DND-41 (cell line): ENCODE measurements at regions not wholly inside any gene's neighbourhood (a gene's known extent, or its start where the extent isn't known, plus 50 kb on each side); places are given as distances from the start of the nearest gene placed in this dataset.

Experiments used
- ATAC-seq: fragments of 200-7000 bp; cut with Tn5 transposase; 3 replicates; pipeline ENCODE4 v1.9.1; 2021; ENCODE audit warnings: low read depth; ENCODE audit not compliant: insufficient read depth
- DNase-seq: peaks from one replicate; pipeline ENCODE4 v3.0.0-alpha.2; 2020
- H2AFZ ChIP-seq: 2 replicates; pipeline ENCODE4 v1.6.0; 2012; ENCODE audit warnings: low read depth, low read length
- H3K27ac ChIP-seq: 2 replicates; pipeline ENCODE4 v1.5.1; 2012; ENCODE audit warnings: low read length, inconsistent platforms
- H3K27me3 ChIP-seq: fragments of 200-600 bp; sonication (generic); 2 replicates; pipeline ENCODE4 v1.6.0; 2012; ENCODE audit warnings: low read length, mild to moderate bottlenecking, inconsistent platforms; ENCODE audit not compliant: insufficient read depth, poor library complexity
- H3K36me3 ChIP-seq: 2 replicates; pipeline ENCODE4 v1.5.1; 2012; ENCODE audit warnings: low read length, inconsistent platforms; ENCODE audit not compliant: insufficient read depth
- H3K4me1 ChIP-seq: 2 replicates; pipeline ENCODE4 v1.5.1; 2012; ENCODE audit warnings: mild to moderate bottlenecking, low read length; ENCODE audit not compliant: insufficient read depth
- H3K4me2 ChIP-seq: 2 replicates; pipeline ENCODE4 v1.6.0; 2012; ENCODE audit warnings: mild to moderate bottlenecking, moderate library complexity, low read length, inconsistent platforms; ENCODE audit not compliant: insufficient read depth
- H3K4me3 ChIP-seq, 2 experiments: fragments of 200-600 bp in 1 of 2; shearing (Covaris generic) in 1 of 2; 2 replicates each; pipeline ENCODE4 v1.5.1; 2012 to 2016; ENCODE audit warnings: inconsistent platforms in 2 of 2, low read length in 2 of 2, mild to moderate bottlenecking in 2 of 2, low read depth in 1 of 2, moderate library complexity in 1 of 2
- H3K79me2 ChIP-seq: 2 replicates; pipeline ENCODE4 v1.6.0; 2012; ENCODE audit warnings: low read length, inconsistent platforms; ENCODE audit not compliant: insufficient read depth
- H3K9ac ChIP-seq: 2 replicates; pipeline ENCODE4 v1.6.0; 2012; ENCODE audit warnings: low read depth, mild to moderate bottlenecking, inconsistent platforms, low read length, moderate library complexity
- H3K9me3 ChIP-seq: 2 replicates; pipeline ENCODE4 v1.5.1; 2012; ENCODE audit warnings: low read length, moderate library complexity, mild to moderate bottlenecking, inconsistent platforms; ENCODE audit not compliant: insufficient read depth, severe bottlenecking
- H4K20me1 ChIP-seq: 2 replicates; pipeline ENCODE4 v1.6.0; 2012; ENCODE audit warnings: low read length; ENCODE audit not compliant: insufficient read depth
- EZH2 ChIP-seq: IDR thresholded peaks from 3 replicates; pipeline ENCODE4 v1.6.1; 2012; ENCODE audit warnings: borderline replicate concordance, low read depth, mild to moderate bottlenecking, moderate library complexity, low read length, inconsistent platforms; ENCODE audit not compliant: severe bottlenecking
- TF ChIP-seq, protein P1 (sequence below): IDR thresholded peaks from 2 replicates; pipeline ENCODE4 v1.5.1; 2012; ENCODE audit warnings: borderline replicate concordance, low read length, moderate library complexity, mild to moderate bottlenecking; ENCODE audit not compliant: poor library complexity, severe bottlenecking; ENCODE audit errors: extremely low read depth

DNA sequence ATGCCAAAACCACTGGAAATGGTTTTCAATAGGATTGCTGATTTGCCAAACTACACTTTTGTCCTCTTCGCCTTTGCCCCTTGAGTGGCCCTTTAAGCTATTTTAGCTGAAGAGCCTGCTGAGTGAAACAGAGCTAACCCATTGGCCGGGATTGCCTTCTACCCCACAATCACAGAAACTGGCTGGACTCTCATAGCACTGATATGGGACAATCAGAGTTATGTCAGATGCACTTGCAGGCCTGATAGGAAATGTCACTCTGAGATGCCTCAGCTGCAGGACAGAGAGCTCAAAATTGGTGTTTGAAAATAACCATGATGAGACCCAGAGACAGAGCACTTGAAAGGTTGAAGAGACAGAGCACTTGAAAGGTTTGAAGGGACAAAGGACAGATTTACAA lies 354.4 kb downstream of the BRINP2 start:
- DNase-seq = no peak
- no peaks in the 10 kb centered on the region for H4K20me1 ChIP-seq
- H3K4me2 ChIP-seq = no peak overlapping the region
- ATAC-seq = no peak
- H3K9ac ChIP-seq = no peak overlapping the region
- H3K4me1 ChIP-seq = no peaks in the 10 kb centered on the region
- no peak overlapping the region for H3K4me3 ChIP-seq
- no peaks in the 10 kb centered on the region for H3K9me3 ChIP-seq
- no peaks in the 10 kb centered on the region for H3K36me3 ChIP-seq
- H3K27ac ChIP-seq = no peak overlapping the region
- TF ChIP-seq, protein P1, sequence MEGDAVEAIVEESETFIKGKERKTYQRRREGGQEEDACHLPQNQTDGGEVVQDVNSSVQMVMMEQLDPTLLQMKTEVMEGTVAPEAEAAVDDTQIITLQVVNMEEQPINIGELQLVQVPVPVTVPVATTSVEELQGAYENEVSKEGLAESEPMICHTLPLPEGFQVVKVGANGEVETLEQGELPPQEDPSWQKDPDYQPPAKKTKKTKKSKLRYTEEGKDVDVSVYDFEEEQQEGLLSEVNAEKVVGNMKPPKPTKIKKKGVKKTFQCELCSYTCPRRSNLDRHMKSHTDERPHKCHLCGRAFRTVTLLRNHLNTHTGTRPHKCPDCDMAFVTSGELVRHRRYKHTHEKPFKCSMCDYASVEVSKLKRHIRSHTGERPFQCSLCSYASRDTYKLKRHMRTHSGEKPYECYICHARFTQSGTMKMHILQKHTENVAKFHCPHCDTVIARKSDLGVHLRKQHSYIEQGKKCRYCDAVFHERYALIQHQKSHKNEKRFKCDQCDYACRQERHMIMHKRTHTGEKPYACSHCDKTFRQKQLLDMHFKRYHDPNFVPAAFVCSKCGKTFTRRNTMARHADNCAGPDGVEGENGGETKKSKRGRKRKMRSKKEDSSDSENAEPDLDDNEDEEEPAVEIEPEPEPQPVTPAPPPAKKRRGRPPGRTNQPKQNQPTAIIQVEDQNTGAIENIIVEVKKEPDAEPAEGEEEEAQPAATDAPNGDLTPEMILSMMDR = no peak
- no peak for TF ChIP-seq EZH2
- H2AFZ ChIP-seq = no peak overlapping the region
- H3K27me3 ChIP-seq = no peaks in the 10 kb centered on the region
- H3K79me2 ChIP-seq = no peaks in the 10 kb centered on the region

DNA sequence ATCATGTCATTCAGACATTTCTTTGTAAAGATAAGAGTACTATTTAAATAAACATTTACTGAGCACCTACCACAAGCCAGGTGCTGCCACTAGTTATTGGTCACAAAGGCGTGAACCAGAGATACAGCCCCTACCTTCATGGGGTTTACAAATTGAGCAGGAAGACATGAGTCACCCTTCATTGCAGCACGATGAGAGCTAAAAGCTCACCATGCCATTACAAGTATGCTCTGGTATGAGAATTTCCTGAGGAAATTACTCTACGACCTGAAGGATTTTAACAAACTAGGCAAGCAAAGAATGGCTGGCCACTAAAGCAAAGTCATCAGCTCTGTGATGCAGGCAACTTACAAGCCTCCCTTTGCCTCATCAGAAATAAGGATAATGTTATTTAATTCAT lies 346.8 kb downstream of the BRINP2 start:
- no peak for TF ChIP-seq EZH2
- TF ChIP-seq, protein P1 = no peak
- Histone ChIP-seq H4K20me1 (no peaks in the 10 kb centered on the region), H3K27ac (no peak overlapping the region), H3K9me3 (no peaks in the 10 kb centered on the region), H3K4me3 (no peak overlapping the region), H3K79me2 (no peaks in the 10 kb centered on the region), H3K36me3 (no peaks in the 10 kb centered on the region), H3K4me2 (no peak overlapping the region), H3K4me1 (no peaks in the 10 kb centered on the region), H3K9ac (no peak overlapping the region), H3K27me3 (no peaks in the 10 kb centered on the region), H2AFZ (no peak overlapping the region)
- no peak for ATAC-seq
- no peak for DNase-seq

- DNase-seq = no peak
- no peaks in the 10 kb centered on the region for H3K36me3 ChIP-seq
- no peaks in the 10 kb centered on the region for H3K27me3 ChIP-seq
- H3K9me3 ChIP-seq = no peaks in the 10 kb centered on the region
- no peaks in the 10 kb centered on the region for H3K79me2 ChIP-seq
- no peak overlapping the region for H3K9ac ChIP-seq
- no peaks in the 10 kb centered on the region for H3K4me1 ChIP-seq
- ATAC-seq = no peak
- no peak overlapping the region for H2AFZ ChIP-seq
- no peak overlapping the region for H3K4me2 ChIP-seq
- H4K20me1 ChIP-seq = no peaks in the 10 kb centered on the region
- H3K4me3 ChIP-seq = no peak overlapping the region
- TF ChIP-seq, protein P1 = no peak
- TF ChIP-seq EZH2 = no peak
- H3K27ac ChIP-seq = no peak overlapping the region
Measured at GRCh38 chr1:177514207-177514606, 343.4 kb downstream of the BRINP2 start.

DNA sequence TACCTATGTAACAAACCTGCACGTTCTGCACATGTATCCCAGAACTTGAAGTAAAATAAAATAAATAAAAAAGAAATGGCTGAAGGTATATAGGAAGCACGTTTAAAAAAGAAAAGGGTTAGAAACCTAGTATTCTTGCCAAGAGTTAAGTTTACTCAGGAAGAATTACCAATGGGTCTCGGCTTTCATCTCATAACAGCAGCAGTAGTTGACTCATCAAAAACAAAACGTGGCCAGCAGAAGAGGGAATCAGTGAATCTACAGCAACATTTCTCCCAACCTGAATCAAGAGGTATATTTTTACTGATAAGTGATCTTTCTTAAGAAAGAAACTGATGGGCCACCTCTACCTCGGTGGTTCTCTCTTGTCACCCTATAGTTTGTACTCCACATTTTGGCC lies 340.3 kb downstream of the BRINP2 start:
- Histone ChIP-seq H3K4me1 (no peaks in the 10 kb centered on the region), H3K27ac (no peak overlapping the region), H3K4me2 (no peak overlapping the region), H4K20me1 (no peaks in the 10 kb centered on the region), H3K79me2 (no peaks in the 10 kb centered on the region), H2AFZ (no peak overlapping the region), H3K9me3 (no peaks in the 10 kb centered on the region), H3K36me3 (no peaks in the 10 kb centered on the region), H3K4me3 (no peak overlapping the region), H3K9ac (no peak overlapping the region), H3K27me3 (no peaks in the 10 kb centered on the region)
- no peak for DNase-seq
- no peak for TF ChIP-seq EZH2
- TF ChIP-seq, protein P1 = no peak
- no peak for ATAC-seq
